ENCODE measurements at regions not wholly inside any gene's neighbourhood (a gene's known extent, or its start where the extent isn't known, plus 50 kb on each side); places are given as distances from the start of the nearest gene placed in this dataset.

DNA sequence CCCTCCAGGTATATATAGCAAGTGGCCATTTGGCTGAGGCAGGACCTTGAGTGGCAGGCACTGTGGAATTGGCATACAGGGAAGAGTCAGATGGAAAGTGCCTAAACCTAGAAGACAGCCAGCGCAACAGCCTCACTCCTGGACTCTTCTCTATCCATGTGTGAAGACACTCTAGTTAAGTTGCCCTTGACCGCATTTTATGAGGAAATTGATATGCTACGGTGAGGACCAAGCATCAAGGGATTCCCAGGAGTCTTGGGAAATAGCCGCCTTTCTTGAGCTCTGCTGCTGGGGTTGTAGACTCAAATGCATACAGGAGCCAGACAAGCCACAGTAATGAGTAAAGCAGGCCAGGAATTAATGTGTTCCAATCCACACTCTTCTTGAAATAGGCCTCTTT is 145.9 kb upstream of the KAZN start:
- Mint-ChIP-seq H3K4me1 (ENCODE audit: low read depth, unreplicated experiment) (no peaks in the 10 kb centered on the region), H3K36me3 (ENCODE audit: unreplicated experiment) (no peaks in the 10 kb centered on the region), H3K9me3 (ENCODE audit: unreplicated experiment) (peaks cover 2% of the 10 kb centered on the region), H3K27me3 (ENCODE audit: unreplicated experiment) (peaks cover 15% of the 10 kb centered on the region), H3K27ac (ENCODE audit: unreplicated experiment) (no peak overlapping the region), H3K4me3 (ENCODE audit: unreplicated experiment) (no peak overlapping the region)
- TF ChIP-seq, protein P1, sequence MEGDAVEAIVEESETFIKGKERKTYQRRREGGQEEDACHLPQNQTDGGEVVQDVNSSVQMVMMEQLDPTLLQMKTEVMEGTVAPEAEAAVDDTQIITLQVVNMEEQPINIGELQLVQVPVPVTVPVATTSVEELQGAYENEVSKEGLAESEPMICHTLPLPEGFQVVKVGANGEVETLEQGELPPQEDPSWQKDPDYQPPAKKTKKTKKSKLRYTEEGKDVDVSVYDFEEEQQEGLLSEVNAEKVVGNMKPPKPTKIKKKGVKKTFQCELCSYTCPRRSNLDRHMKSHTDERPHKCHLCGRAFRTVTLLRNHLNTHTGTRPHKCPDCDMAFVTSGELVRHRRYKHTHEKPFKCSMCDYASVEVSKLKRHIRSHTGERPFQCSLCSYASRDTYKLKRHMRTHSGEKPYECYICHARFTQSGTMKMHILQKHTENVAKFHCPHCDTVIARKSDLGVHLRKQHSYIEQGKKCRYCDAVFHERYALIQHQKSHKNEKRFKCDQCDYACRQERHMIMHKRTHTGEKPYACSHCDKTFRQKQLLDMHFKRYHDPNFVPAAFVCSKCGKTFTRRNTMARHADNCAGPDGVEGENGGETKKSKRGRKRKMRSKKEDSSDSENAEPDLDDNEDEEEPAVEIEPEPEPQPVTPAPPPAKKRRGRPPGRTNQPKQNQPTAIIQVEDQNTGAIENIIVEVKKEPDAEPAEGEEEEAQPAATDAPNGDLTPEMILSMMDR (IDR thresholded peaks at IDR 0.05; ENCODE audit: partially characterized antibody, unreplicated experiment) = no peak
- DNase-seq = no peak

DNA sequence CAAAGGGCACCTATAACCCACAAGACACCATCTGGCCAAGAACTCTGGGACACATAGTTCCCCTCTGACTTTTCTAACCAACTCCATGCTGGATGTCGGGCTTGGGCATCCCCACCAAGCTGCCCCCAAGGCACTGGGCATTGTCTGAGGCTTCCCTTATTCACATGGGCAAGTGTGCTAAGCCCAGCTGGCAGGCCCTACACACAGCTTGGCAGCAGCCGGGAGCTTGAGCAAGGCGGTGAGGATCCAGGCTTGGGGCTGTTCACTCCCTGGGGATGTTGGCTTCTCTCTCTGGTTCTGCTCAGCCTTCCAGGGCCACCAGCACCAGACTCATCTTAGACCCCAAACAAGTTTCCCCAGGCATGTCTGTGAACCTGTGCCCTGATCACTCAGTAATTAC is 138.3 kb upstream of the KAZN start:
- Mint-ChIP-seq H3K27ac (ENCODE audit: unreplicated experiment) (no peak overlapping the region), H3K9me3 (ENCODE audit: unreplicated experiment) (no peaks in the 10 kb centered on the region), H3K4me3 (ENCODE audit: unreplicated experiment) (no peak overlapping the region), H3K4me1 (ENCODE audit: low read depth, unreplicated experiment) (peaks cover 11% of the 10 kb centered on the region), H3K36me3 (ENCODE audit: unreplicated experiment) (no peaks in the 10 kb centered on the region), H3K27me3 (ENCODE audit: unreplicated experiment) (peaks cover 2% of the 10 kb centered on the region)
- TF ChIP-seq, protein P1 (IDR thresholded peaks at IDR 0.05; ENCODE audit: partially characterized antibody, unreplicated experiment) = no peak
- DNase-seq = no peak

DNA sequence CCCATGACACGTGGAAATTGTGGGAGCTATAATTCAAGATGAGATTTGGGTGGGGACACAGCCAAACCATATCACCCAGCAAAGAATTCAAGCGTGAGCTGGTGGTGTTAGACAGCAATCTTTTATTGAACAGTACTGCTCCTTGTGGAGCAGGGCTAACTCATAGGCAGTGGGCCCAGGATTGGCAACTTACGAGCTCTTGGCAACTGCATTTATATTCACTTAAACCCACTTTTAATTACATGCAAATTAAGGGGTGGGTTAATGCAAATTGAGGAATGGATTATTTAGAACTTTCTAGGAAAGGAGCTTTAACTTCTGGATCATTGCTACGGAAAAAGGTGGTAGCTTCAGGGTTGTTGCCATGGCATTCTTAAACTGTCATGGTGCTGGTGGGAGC is 135.6 kb upstream of the KAZN start:
- Mint-ChIP-seq H3K4me1 (ENCODE audit: low read depth, unreplicated experiment) (peaks cover 11% of the 10 kb centered on the region), H3K36me3 (ENCODE audit: unreplicated experiment) (no peaks in the 10 kb centered on the region), H3K9me3 (ENCODE audit: unreplicated experiment) (no peaks in the 10 kb centered on the region), H3K4me3 (ENCODE audit: unreplicated experiment) (no peak overlapping the region), H3K27me3 (ENCODE audit: unreplicated experiment) (no peaks in the 10 kb centered on the region), H3K27ac (ENCODE audit: unreplicated experiment) (no peak overlapping the region)
- no peak for DNase-seq
- TF ChIP-seq, protein P1 (IDR thresholded peaks at IDR 0.05; ENCODE audit: partially characterized antibody, unreplicated experiment) = no peak

- no peaks in the 10 kb centered on the region for H3K36me3 Mint-ChIP-seq (ENCODE audit: unreplicated experiment)
- no peaks in the 10 kb centered on the region for H3K9me3 Mint-ChIP-seq (ENCODE audit: unreplicated experiment)
- no peak overlapping the region for H3K27ac Mint-ChIP-seq (ENCODE audit: unreplicated experiment)
Observed at GRCh38 chr1:14466006-14466405, 132.5 kb upstream of the KAZN start.

DNA sequence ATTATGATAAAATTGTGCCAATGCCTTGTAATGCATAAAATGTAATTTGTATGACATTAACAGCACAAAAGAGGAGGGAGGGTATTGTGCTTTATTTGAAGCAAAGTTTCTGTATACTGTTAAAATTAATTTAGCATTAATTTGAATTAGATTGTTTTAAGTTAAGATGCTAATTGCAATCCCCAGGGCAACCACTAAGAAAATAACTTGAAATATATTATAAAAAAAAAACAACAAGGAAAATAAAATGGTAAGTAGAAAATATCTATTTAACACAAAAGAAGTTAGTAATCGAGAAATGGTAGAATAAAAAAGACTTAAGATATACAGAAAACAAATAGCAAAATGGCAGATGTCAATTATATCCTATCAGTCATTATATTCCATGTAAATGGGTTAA is 131.4 kb upstream of the KAZN start:
- no peak for DNase-seq
- no peak overlapping the region for H3K4me3 Mint-ChIP-seq (ENCODE audit: unreplicated experiment)
- no peaks in the 10 kb centered on the region for H3K9me3 Mint-ChIP-seq (ENCODE audit: unreplicated experiment)
- H3K27me3 Mint-ChIP-seq (ENCODE audit: unreplicated experiment) = no peaks in the 10 kb centered on the region
- H3K4me1 Mint-ChIP-seq (ENCODE audit: low read depth, unreplicated experiment) = peaks cover 11% of the 10 kb centered on the region
- no peaks in the 10 kb centered on the region for H3K36me3 Mint-ChIP-seq (ENCODE audit: unreplicated experiment)
- no peak overlapping the region for H3K27ac Mint-ChIP-seq (ENCODE audit: unreplicated experiment)
- TF ChIP-seq, protein P1 (IDR thresholded peaks at IDR 0.05; ENCODE audit: partially characterized antibody, unreplicated experiment) = peak; percentile 60

More at GRCh38 chr1:14466006-14466405, 132.5 kb upstream of the KAZN start:
- no peak for DNase-seq
- TF ChIP-seq, protein P1 (IDR thresholded peaks at IDR 0.05; ENCODE audit: partially characterized antibody, unreplicated experiment) = no peak
- H3K4me1 Mint-ChIP-seq (ENCODE audit: low read depth, unreplicated experiment) = peaks cover 11% of the 10 kb centered on the region
- H3K27me3 Mint-ChIP-seq (ENCODE audit: unreplicated experiment) = no peaks in the 10 kb centered on the region
- H3K4me3 Mint-ChIP-seq (ENCODE audit: unreplicated experiment) = no peak overlapping the region

All from glutamatergic neuron (in vitro differentiated cells).